ENCODE measurements at regions not wholly inside any gene's neighbourhood (a gene's known extent, or its start where the extent isn't known, plus 50 kb on each side); places are given as distances from the start of the nearest gene placed in this dataset.

DNA sequence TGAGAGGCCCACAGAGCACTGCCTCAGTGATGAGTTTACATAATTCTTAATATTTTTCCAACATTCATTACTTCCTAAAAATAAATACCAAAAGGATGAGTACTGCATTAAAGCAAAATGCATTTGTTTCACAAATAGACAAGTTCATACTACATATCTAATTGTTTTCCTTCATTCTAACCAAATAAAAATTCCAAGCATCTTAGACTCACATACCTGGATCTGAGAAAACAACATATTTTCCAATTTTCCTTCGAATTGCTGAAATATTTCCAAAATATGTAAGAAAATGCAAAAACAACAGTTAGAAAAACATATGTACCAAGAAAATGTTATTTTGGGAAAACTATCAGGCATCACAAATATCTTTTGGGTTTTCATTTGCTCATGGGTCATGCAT lies 127.9 kb upstream of the CEP126 start (continued):
- TF ChIP-seq NRF1 (IDR thresholded peaks at IDR 0.05; ENCODE audit: low read depth, low read length): no peak
- no peak for TF ChIP-seq POU5F1 (IDR thresholded peaks at IDR 0.05; ENCODE audit: low read depth, low read length)
- TF ChIP-seq CHD1 (IDR thresholded peaks at IDR 0.05; ENCODE audit: low read depth, low read length): no peak
- no peak for TF ChIP-seq CREB1 (IDR thresholded peaks at IDR 0.05)
- TF ChIP-seq, protein P1, sequence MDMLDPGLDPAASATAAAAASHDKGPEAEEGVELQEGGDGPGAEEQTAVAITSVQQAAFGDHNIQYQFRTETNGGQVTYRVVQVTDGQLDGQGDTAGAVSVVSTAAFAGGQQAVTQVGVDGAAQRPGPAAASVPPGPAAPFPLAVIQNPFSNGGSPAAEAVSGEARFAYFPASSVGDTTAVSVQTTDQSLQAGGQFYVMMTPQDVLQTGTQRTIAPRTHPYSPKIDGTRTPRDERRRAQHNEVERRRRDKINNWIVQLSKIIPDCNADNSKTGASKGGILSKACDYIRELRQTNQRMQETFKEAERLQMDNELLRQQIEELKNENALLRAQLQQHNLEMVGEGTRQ (IDR thresholded peaks at IDR 0.05; ENCODE audit: low read length): no peak
